ENCODE measurements at regions not wholly inside any gene's neighbourhood (a gene's known extent, or its start where the extent isn't known, plus 50 kb on each side); places are given as distances from the start of the nearest gene placed in this dataset.
"Not testable (repeated sequence)": the region's sequence is repeated elsewhere in the genome, so short reads cannot be mapped to it uniquely, and the experiment has no call there.

DNA sequence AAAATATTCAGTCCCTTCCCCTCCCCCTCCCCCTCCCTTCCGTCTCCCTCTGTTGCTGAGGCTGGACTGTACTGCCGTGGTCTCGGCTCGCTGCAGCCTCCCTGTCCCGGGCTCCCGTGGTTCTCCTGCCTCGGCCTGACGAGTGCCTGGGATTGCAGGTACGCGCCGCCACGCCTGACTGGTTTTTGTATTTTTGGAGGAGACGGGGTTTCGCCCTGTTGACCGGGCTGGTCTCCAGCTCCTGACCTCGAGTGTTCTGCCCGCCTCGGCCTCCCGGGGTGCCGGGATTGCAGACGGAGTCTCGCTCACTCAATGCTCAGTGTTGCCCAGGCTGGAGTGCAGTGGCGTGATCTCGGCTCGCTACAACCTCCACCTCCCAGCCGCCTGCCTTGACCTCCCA, 135.5 kb upstream of the PROKR2 start:
- TF ChIP-seq, protein P1, sequence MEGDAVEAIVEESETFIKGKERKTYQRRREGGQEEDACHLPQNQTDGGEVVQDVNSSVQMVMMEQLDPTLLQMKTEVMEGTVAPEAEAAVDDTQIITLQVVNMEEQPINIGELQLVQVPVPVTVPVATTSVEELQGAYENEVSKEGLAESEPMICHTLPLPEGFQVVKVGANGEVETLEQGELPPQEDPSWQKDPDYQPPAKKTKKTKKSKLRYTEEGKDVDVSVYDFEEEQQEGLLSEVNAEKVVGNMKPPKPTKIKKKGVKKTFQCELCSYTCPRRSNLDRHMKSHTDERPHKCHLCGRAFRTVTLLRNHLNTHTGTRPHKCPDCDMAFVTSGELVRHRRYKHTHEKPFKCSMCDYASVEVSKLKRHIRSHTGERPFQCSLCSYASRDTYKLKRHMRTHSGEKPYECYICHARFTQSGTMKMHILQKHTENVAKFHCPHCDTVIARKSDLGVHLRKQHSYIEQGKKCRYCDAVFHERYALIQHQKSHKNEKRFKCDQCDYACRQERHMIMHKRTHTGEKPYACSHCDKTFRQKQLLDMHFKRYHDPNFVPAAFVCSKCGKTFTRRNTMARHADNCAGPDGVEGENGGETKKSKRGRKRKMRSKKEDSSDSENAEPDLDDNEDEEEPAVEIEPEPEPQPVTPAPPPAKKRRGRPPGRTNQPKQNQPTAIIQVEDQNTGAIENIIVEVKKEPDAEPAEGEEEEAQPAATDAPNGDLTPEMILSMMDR (optimal IDR thresholded peaks at IDR 0.05 in 1 of 3, IDR thresholded peaks at IDR 0.05 in 1 of 3, conservative IDR thresholded peaks at IDR 0.05 in 1 of 3; ENCODE audit: extremely low read depth in 1 of 3, insufficient read depth in 2 of 3, low read length in 3 of 3): not testable (repeated sequence)
- TF ChIP-seq EZH2 (IDR thresholded peaks at IDR 0.05; ENCODE audit: low read length): not testable (repeated sequence)

Measured in keratinocyte (primary cell).